GM18861 (cell line): ENCODE measurements at regions not wholly inside any gene's neighbourhood (a gene's known extent, or its start where the extent isn't known, plus 50 kb on each side); places are given as distances from the start of the nearest gene placed in this dataset.

ENCODE experiments used
- ATAC-seq: cut with Tn5 transposase; IDR thresholded peaks from one replicate; pipeline ENCODE4 v1.9.1; 2021; ENCODE audit not compliant: unreplicated experiment

- ATAC-seq, result no peak
Measured at GRCh38 chr5:58074717-58075116, 385.2 kb downstream of the PLK2 start.

GRCh38 chr5:58074222-58074621 is 385.7 kb downstream of the PLK2 start:
- no peak for ATAC-seq

- no peak for ATAC-seq
Measured at GRCh38 chr5:58073243-58073642, 386.6 kb downstream of the PLK2 start.

GRCh38 chr5:58072300-58072965 is 387.5 kb downstream of the PLK2 start:
- no peak for ATAC-seq

- no peak for ATAC-seq
Measured at GRCh38 chr5:58071566-58071965, 388.3 kb downstream of the PLK2 start.

- no peak for ATAC-seq
Measured at GRCh38 chr5:58069846-58070245, 390.0 kb downstream of the PLK2 start.

- ATAC-seq, result no peak
Measured at GRCh38 chr5:58069016-58069705, 390.7 kb downstream of the PLK2 start.

- ATAC-seq, result no peak
Measured at GRCh38 chr5:58066557-58066956, 393.3 kb downstream of the PLK2 start.

GRCh38 chr5:58066076-58066475 is 393.8 kb downstream of the PLK2 start:
- ATAC-seq, result no peak

GRCh38 chr5:58064801-58065200 is 395.1 kb downstream of the PLK2 start:
- ATAC-seq, result no peak

- ATAC-seq, result no peak
Measured at GRCh38 chr5:58060996-58061395, 398.9 kb downstream of the PLK2 start.

GRCh38 chr5:58057324-58057723 is 402.6 kb downstream of the PLK2 start:
- no peak for ATAC-seq

- no peak for ATAC-seq
Measured at GRCh38 chr5:58056546-58056945, 403.3 kb downstream of the PLK2 start.

- no peak for ATAC-seq
Measured at GRCh38 chr5:58054018-58054417, 405.9 kb downstream of the PLK2 start.

GRCh38 chr5:58048954-58049353 is 410.9 kb downstream of the PLK2 start:
- ATAC-seq, result no peak

- no peak for ATAC-seq
Measured at GRCh38 chr5:58048185-58048925, 411.5 kb downstream of the PLK2 start.

- no peak for ATAC-seq
Measured at GRCh38 chr5:58046371-58046770, 413.5 kb downstream of the PLK2 start.

- no peak for ATAC-seq
Measured at GRCh38 chr5:58044166-58044565, 415.7 kb downstream of the PLK2 start.

GRCh38 chr5:58043032-58043945 is 416.6 kb downstream of the PLK2 start:
- no peak for ATAC-seq

GRCh38 chr5:58041884-58042283 is 418.0 kb downstream of the PLK2 start:
- no peak for ATAC-seq

- ATAC-seq, result no peak
Measured at GRCh38 chr5:58040846-58041245, 419.0 kb downstream of the PLK2 start.
